Panc1 (cell line): ENCODE measurements at regions not wholly inside any gene's neighbourhood (a gene's known extent, or its start where the extent isn't known, plus 50 kb on each side); places are given as distances from the start of the nearest gene placed in this dataset.

Experiments used
- ATAC-seq: fragments of 200-7000 bp; cut with Tn5 transposase; 2 replicates; pipeline ENCODE4 v1.9.1; 2020; ENCODE audit warnings: mild to moderate bottlenecking, moderate library complexity
- BruUV-seq: library from RNA; stranded (reverse); fragments of 400-500 nt; replicated peaks from 2 replicates; lab custom pipeline; 2021; lab: Mats Ljungman, UMichigan
- CTCF ChIA-PET: fragments of 300-600 bp; sonication (Branson Sonifier 250); formaldehyde crosslinking; loops from one replicate; lab custom pipeline; 2022; ENCODE audit warnings: antibody characterized with exemption; lab: Charles Lee
- POLR2A ChIA-PET: fragments of 300-600 bp; sonication (Branson Sonifier 250); formaldehyde crosslinking; loops from one replicate; lab custom pipeline; 2022; ENCODE audit warnings: antibody characterized with exemption; lab: Charles Lee
- DNase-seq: peaks from one replicate; pipeline ENCODE4 v3.0.0-alpha.2; 2010; ENCODE audit warnings: low read depth, low spot score
- H3K27ac ChIP-seq: 2 replicates; pipeline ENCODE4 v1.5.1; 2011; ENCODE audit warnings: mild to moderate bottlenecking, low read length, inconsistent platforms
- H3K27me3 ChIP-seq: fragments of 200-500 bp; sonication (Bioruptor generic); 2 replicates; pipeline ENCODE4 v1.6.0; 2014; ENCODE audit warnings: low read length, inconsistent platforms; ENCODE audit not compliant: control insufficient read depth, insufficient read depth
- H3K36me3 ChIP-seq: fragments of 200-500 bp; sonication (Bioruptor generic); 2 replicates; pipeline ENCODE4 v1.5.1; 2014; ENCODE audit warnings: inconsistent platforms, mild to moderate bottlenecking, low read length, moderate library complexity; ENCODE audit not compliant: control insufficient read depth, insufficient read depth
- H3K4me1 ChIP-seq: 2 replicates; pipeline ENCODE4 v1.5.1; 2011; ENCODE audit warnings: inconsistent platforms, mild to moderate bottlenecking, low read length, moderate library complexity; ENCODE audit not compliant: control insufficient read depth, insufficient read depth
- H3K4me3 ChIP-seq, 2 experiments: 2 replicates each; pipeline ENCODE4 v1.5.1; 2011 to 2012; ENCODE audit warnings: low read depth in 2 of 2, low read length in 2 of 2, mild to moderate bottlenecking in 2 of 2, inconsistent platforms in 1 of 2, moderate library complexity in 1 of 2
- H3K9me3 ChIP-seq: fragments of 200-500 bp; sonication (Bioruptor generic); 2 replicates; pipeline ENCODE4 v1.5.1; 2014; ENCODE audit warnings: low read depth, mild to moderate bottlenecking, inconsistent platforms, low read length, moderate library complexity; ENCODE audit not compliant: control insufficient read depth, insufficient read depth
- CTCF ChIP-seq: fragments of 450-650 bp; IDR thresholded peaks from 2 replicates; pipeline ENCODE4 v1.5.1; 2017; ENCODE audit warnings: mild to moderate bottlenecking
- POLR2AphosphoS5 ChIP-seq: IDR thresholded peaks from 2 replicates; pipeline ENCODE4 v1.6.1; 2012; ENCODE audit warnings: mild to moderate bottlenecking, low read depth, low read length, moderate library complexity
- REST ChIP-seq, 2 experiments: IDR thresholded peaks; 2 replicates each; pipeline ENCODE4 v1.6.1; 2011 to 2012; ENCODE audit warnings: low read depth in 2 of 2, control low read depth in 1 of 2, low read length in 1 of 2, mild to moderate bottlenecking in 1 of 2, moderate library complexity in 1 of 2; ENCODE audit not compliant: insufficient read depth in 1 of 2
- SIN3A ChIP-seq: IDR thresholded peaks from 2 replicates; pipeline ENCODE4 v1.6.1; 2012; ENCODE audit warnings: low read depth, mild to moderate bottlenecking, low read length, moderate library complexity, borderline replicate concordance; ENCODE audit not compliant: insufficient read depth
- TCF7L2 ChIP-seq: IDR thresholded peaks from 2 replicates; pipeline ENCODE4 v1.6.1; 2011; ENCODE audit warnings: mild to moderate bottlenecking, low read depth, low read length, inconsistent platforms
- in situ Hi-C: cut with HindIII; loops from 2 replicates; pipeline ENCODE4 v1.10.0; 2016; ENCODE audit warnings: low sequenced_read_pairs, low pct_unique_long_range_greater_than_20kb
- intact Hi-C: fragments of 100-400 bp; cut with micrococcal nuclease; formaldehyde crosslinking; loops from one replicate; pipeline ENCODE4 v1.10.0; 2022; ENCODE audit not compliant: unreplicated experiment

GRCh38 chr13:105441051-105441750, 1094.3 kb downstream of the EFNB2 start:
- in situ Hi-C loops (no loop called here), intact Hi-C loops (no loop called here)
- DNase-seq, result no peak
- no peaks in the 10 kb centered on the region for H3K27me3 ChIP-seq
- ChIA-PET CTCF (no interaction called here), POLR2A (no interaction called here)
- H3K36me3 ChIP-seq, result no peaks in the 10 kb centered on the region
- no peaks in the 10 kb centered on the region for H3K4me1 ChIP-seq
- no TSS peak for BruUV-seq
- ATAC-seq, result no peak
- TF ChIP-seq POLR2AphosphoS5 (no peak), TCF7L2 (no peak), SIN3A (no peak), REST (IDR thresholded peaks at IDR 0.05; ENCODE audit: insufficient read depth in 1 of 2, low read depth in 2 of 2, low read length in 1 of 2) (no peak), CTCF (no peak)
- H3K9me3 ChIP-seq, result no peaks in the 10 kb centered on the region
- H3K4me3 ChIP-seq, result no peak overlapping the region
- no peak overlapping the region for H3K27ac ChIP-seq

GRCh38 chr13:105436943-105437342, 1098.5 kb downstream of the EFNB2 start:
- DNase-seq, result no peak

More at GRCh38 chr13:105436943-105437342, 1098.5 kb downstream of the EFNB2 start:
- CTCF ChIA-PET, result no interaction called here
- no peak overlapping the region for H3K4me3 ChIP-seq
- POLR2A ChIA-PET, result no interaction called here
- no peaks in the 10 kb centered on the region for H3K36me3 ChIP-seq
- H3K27ac ChIP-seq, result no peak overlapping the region
- ATAC-seq, result no peak
- intact Hi-C loops, result no loop called here
- no peaks in the 10 kb centered on the region for H3K4me1 ChIP-seq
- no TSS peak for BruUV-seq
- no peaks in the 10 kb centered on the region for H3K9me3 ChIP-seq
- H3K27me3 ChIP-seq, result no peaks in the 10 kb centered on the region
- TF ChIP-seq TCF7L2 (no peak), SIN3A (no peak), CTCF (no peak), REST (IDR thresholded peaks at IDR 0.05; ENCODE audit: insufficient read depth in 1 of 2, low read depth in 2 of 2, low read length in 1 of 2) (no peak), POLR2AphosphoS5 (no peak)
- in situ Hi-C loops, result no loop called here
